ENCODE measurements at regions not wholly inside any gene's neighbourhood (a gene's known extent, or its start where the extent isn't known, plus 50 kb on each side); places are given as distances from the start of the nearest gene placed in this dataset.
A peak's percentile ranks its signal among the peaks of the same experiment; 100 is the strongest.

- DNase-seq = no peak
Observed at GRCh38 chr1:87568005-87568404, 239.3 kb downstream of the LMO4 start.

- DNase-seq = no peak
Observed at GRCh38 chr1:87568911-87569310, 240.2 kb downstream of the LMO4 start.

- no peak for DNase-seq
Observed at GRCh38 chr1:87572008-87572407, 243.3 kb downstream of the LMO4 start.

GRCh38 chr1:87572891-87573290 lies 244.2 kb downstream of the LMO4 start:
- DNase-seq = peak; percentile 83

- DNase-seq = no peak
Observed at GRCh38 chr1:87575528-87575927, 246.8 kb downstream of the LMO4 start.

- DNase-seq = no peak
Observed at GRCh38 chr1:87578464-87578863, 249.8 kb downstream of the LMO4 start.

GRCh38 chr1:87583459-87583858 lies 254.8 kb downstream of the LMO4 start:
- DNase-seq = no peak

- DNase-seq = no peak
Observed at GRCh38 chr1:87584586-87584985, 255.9 kb downstream of the LMO4 start.

- no peak for DNase-seq
Observed at GRCh38 chr1:87586501-87586900, 257.8 kb downstream of the LMO4 start.

GRCh38 chr1:87588495-87588894 lies 259.8 kb downstream of the LMO4 start:
- DNase-seq = no peak

GRCh38 chr1:87591492-87591891 lies 262.8 kb downstream of the LMO4 start:
- DNase-seq = no peak

GRCh38 chr1:87592156-87592555 lies 263.5 kb downstream of the LMO4 start:
- no peak for DNase-seq

GRCh38 chr1:87594736-87595383 lies 266.2 kb downstream of the LMO4 start:
- no peak for DNase-seq

- DNase-seq = no peak
Observed at GRCh38 chr1:87595384-87595781, 266.7 kb downstream of the LMO4 start.

- no peak for DNase-seq
Observed at GRCh38 chr1:87598429-87598828, 269.7 kb downstream of the LMO4 start.

- DNase-seq = no peak
Observed at GRCh38 chr1:87599569-87599968, 270.9 kb downstream of the LMO4 start.

- DNase-seq = no peak
Observed at GRCh38 chr1:87600055-87600850, 271.6 kb downstream of the LMO4 start.

GRCh38 chr1:87600854-87601253 lies 272.2 kb downstream of the LMO4 start:
- DNase-seq = no peak

GRCh38 chr1:87603626-87604025 lies 274.9 kb downstream of the LMO4 start:
- DNase-seq = no peak

- DNase-seq = no peak
Observed at GRCh38 chr1:87612956-87613355, 284.3 kb downstream of the LMO4 start.

- no peak for DNase-seq
Observed at GRCh38 chr1:87615491-87615890, 286.8 kb downstream of the LMO4 start.

- DNase-seq = no peak
Observed at GRCh38 chr1:87615901-87616300, 287.2 kb downstream of the LMO4 start.

- DNase-seq = no peak
Observed at GRCh38 chr1:87620807-87621206, 292.1 kb downstream of the LMO4 start.

- no peak for DNase-seq
Observed at GRCh38 chr1:87629673-87630072, 301.0 kb downstream of the LMO4 start.

- peak; percentile 49 for DNase-seq
Observed at GRCh38 chr1:87632232-87632631, 303.6 kb downstream of the LMO4 start.
